ENCODE measurements at regions not wholly inside any gene's neighbourhood (a gene's known extent, or its start where the extent isn't known, plus 50 kb on each side); places are given as distances from the start of the nearest gene placed in this dataset.

- H3K36me3 Mint-ChIP-seq (ENCODE audit: low read depth): no peaks in the 10 kb centered on the region
- peaks cover 91% of the 10 kb centered on the region for H3K27me3 Mint-ChIP-seq (ENCODE audit: low read depth)
- no peaks in the 10 kb centered on the region for H3K4me1 Mint-ChIP-seq
- no peak for TF ChIP-seq CTCF (conservative IDR thresholded peaks at IDR 0.05)
- H3K9me3 Mint-ChIP-seq: no peaks in the 10 kb centered on the region
- H3K4me3 Mint-ChIP-seq: no peak overlapping the region
- no peak overlapping the region for H3K27ac Mint-ChIP-seq (ENCODE audit: unreplicated experiment)
- DNase-seq (ENCODE audit: low read depth, low spot score): no peak
Observed at GRCh38 chr22:22406445-22407027, 102.0 kb downstream of the ZNF280B start.

GRCh38 chr22:22407061-22407460 is 101.5 kb downstream of the ZNF280B start:
- Mint-ChIP-seq H3K27ac (ENCODE audit: unreplicated experiment) (no peak overlapping the region), H3K4me3 (no peak overlapping the region), H3K9me3 (peaks cover 3% of the 10 kb centered on the region), H3K36me3 (ENCODE audit: low read depth) (no peaks in the 10 kb centered on the region), H3K4me1 (no peaks in the 10 kb centered on the region), H3K27me3 (ENCODE audit: low read depth) (peaks cover 92% of the 10 kb centered on the region)
- no peak for TF ChIP-seq CTCF (conservative IDR thresholded peaks at IDR 0.05)
- DNase-seq (ENCODE audit: low read depth, low spot score): no peak

- peaks cover 95% of the 10 kb centered on the region for H3K27me3 Mint-ChIP-seq (ENCODE audit: low read depth)
- H3K9me3 Mint-ChIP-seq: peaks cover 13% of the 10 kb centered on the region
- H3K27ac Mint-ChIP-seq (ENCODE audit: unreplicated experiment): peak overlapping the region; percentile 45
- no peak overlapping the region for H3K4me3 Mint-ChIP-seq
- no peak for TF ChIP-seq CTCF (conservative IDR thresholded peaks at IDR 0.05)
- no peaks in the 10 kb centered on the region for H3K4me1 Mint-ChIP-seq
- DNase-seq (ENCODE audit: low read depth, low spot score): no peak
- no peaks in the 10 kb centered on the region for H3K36me3 Mint-ChIP-seq (ENCODE audit: low read depth)
Observed at GRCh38 chr22:22408269-22408668, 100.3 kb downstream of the ZNF280B start.

- peaks cover 96% of the 10 kb centered on the region for H3K27me3 Mint-ChIP-seq (ENCODE audit: low read depth)
- TF ChIP-seq CTCF (conservative IDR thresholded peaks at IDR 0.05): peak; percentile 60
- peaks cover 13% of the 10 kb centered on the region for H3K9me3 Mint-ChIP-seq
- peak; percentile 35 for DNase-seq (ENCODE audit: low read depth, low spot score)
- no peak overlapping the region for H3K4me3 Mint-ChIP-seq
- no peaks in the 10 kb centered on the region for H3K4me1 Mint-ChIP-seq
- no peak overlapping the region for H3K27ac Mint-ChIP-seq (ENCODE audit: unreplicated experiment)
- H3K36me3 Mint-ChIP-seq (ENCODE audit: low read depth): no peaks in the 10 kb centered on the region
Observed at GRCh38 chr22:22408731-22409696, 99.5 kb downstream of the ZNF280B start.

- Mint-ChIP-seq H3K4me1 (no peaks in the 10 kb centered on the region), H3K27me3 (ENCODE audit: low read depth) (peaks cover 99% of the 10 kb centered on the region), H3K36me3 (ENCODE audit: low read depth) (no peaks in the 10 kb centered on the region), H3K9me3 (peaks cover 13% of the 10 kb centered on the region), H3K27ac (ENCODE audit: unreplicated experiment) (no peak overlapping the region), H3K4me3 (no peak overlapping the region)
- DNase-seq (ENCODE audit: low read depth, low spot score): no peak
- TF ChIP-seq CTCF (conservative IDR thresholded peaks at IDR 0.05): no peak
Observed at GRCh38 chr22:22410121-22410520, 98.4 kb downstream of the ZNF280B start.

Data from neural crest cell (in vitro differentiated cells).